ENCODE measurements at regions not wholly inside any gene's neighbourhood (a gene's known extent, or its start where the extent isn't known, plus 50 kb on each side); places are given as distances from the start of the nearest gene placed in this dataset.

GRCh38 chr22:49331223-49331815, 496.4 kb downstream of the BRD1 start:
- no peak for TF ChIP-seq CTCF (IDR thresholded peaks at IDR 0.05; ENCODE audit: insufficient read depth, low read length, poor library complexity, severe bottlenecking)
- TF ChIP-seq EZH2phosphoT487 (conservative IDR thresholded peaks at IDR 0.05; ENCODE audit: low read length), result no peak
